Testis (tissue), 2 donors: ENCODE measurements at regions not wholly inside any gene's neighbourhood (a gene's known extent, or its start where the extent isn't known, plus 50 kb on each side); places are given as distances from the start of the nearest gene placed in this dataset.

Experiments
- DNase-seq: peaks from one replicate; pipeline ENCODE4 v3.0.0-alpha.2; 2019
- H3K27ac ChIP-seq, 2 donors: fragments of 200-600 bp; sonication (generic); one replicate each; pipeline ENCODE4 v1.5.1; 2019
- H3K27me3 ChIP-seq: fragments of 200-600 bp; sonication (generic); one replicate; pipeline ENCODE4 v1.5.1; 2019
- H3K36me3 ChIP-seq: fragments of 200-600 bp; sonication (generic); one replicate; pipeline ENCODE4 v1.5.1; 2017; ENCODE audit warnings: low read depth; ENCODE audit errors: missing control alignments
- H3K4me1 ChIP-seq: fragments of 200-600 bp; sonication (generic); one replicate; pipeline ENCODE4 v1.5.1; 2019
- H3K4me3 ChIP-seq, 2 donors: fragments of 200-600 bp; sonication (generic); one replicate each; pipeline ENCODE4 v1.5.1; 2017 to 2019
- H3K9me3 ChIP-seq: fragments of 200-600 bp; sonication (generic); one replicate; pipeline ENCODE4 v1.5.1; 2017
- CTCF ChIP-seq, 3 experiments: fragments of 450-650 bp in 2 of 3; fragments of 200-600 bp in 1 of 3; sonication (generic) in 1 of 3; IDR thresholded peaks; one replicate each; pipeline ENCODE4 v1.5.1; 2016 to 2019; ENCODE audit warnings: antibody characterized with exemption in 3 of 3, mild to moderate bottlenecking in 2 of 3, moderate library complexity in 1 of 3
- POLR2A ChIP-seq: fragments of 450-650 bp; IDR thresholded peaks from one replicate; pipeline ENCODE4 v1.6.1; 2017; ENCODE audit warnings: antibody characterized with exemption, mild to moderate bottlenecking, moderate library complexity
- WGBS, 2 donors: methylation state at CpG; one replicate each; pipeline ENCODE4 v1.1.5; 2018; 5-methylcytosine and 5-hydroxymethylcytosine counted together
- intact Hi-C: fragments of 100-400 bp; cut with DNase I; formaldehyde crosslinking; loops from one replicate; pipeline ENCODE4 v1.15.1; 2023; ENCODE audit warnings: low total_unique reads

- Histone ChIP-seq H3K9me3 (no peaks in the 10 kb centered on the region), H3K4me3 (no peak overlapping the region), H3K4me1 (no peaks in the 10 kb centered on the region), H3K27me3 (no peaks in the 10 kb centered on the region), H3K36me3 (no peaks in the 10 kb centered on the region), H3K27ac (no peak overlapping the region)
- DNase-seq, result no peak
- no peak for TF ChIP-seq CTCF (IDR thresholded peaks at IDR 0.05)
- no peak for TF ChIP-seq POLR2A
- intact Hi-C loops, result no loop called here
- WGBS, 2 donors, result 82 to 86% methylated on average over 12 of the region's 12 CpGs
These were observed 213.6 kb downstream of the GLI2 start for GRCh38 chr2:120949027-120949956.

GRCh38 chr2:120949957-120950590 lies 214.4 kb downstream of the GLI2 start:
- no peak overlapping the region for H3K4me3 ChIP-seq
- H3K4me1 ChIP-seq, result no peaks in the 10 kb centered on the region
- 88% methylated on average over 7 of the region's 7 CpGs for WGBS, 2 donors
- no peaks in the 10 kb centered on the region for H3K9me3 ChIP-seq
- no peaks in the 10 kb centered on the region for H3K36me3 ChIP-seq
- no peak for TF ChIP-seq CTCF (IDR thresholded peaks at IDR 0.05)
- no peak for TF ChIP-seq POLR2A
- no peaks in the 10 kb centered on the region for H3K27me3 ChIP-seq
- intact Hi-C loops, result no loop called here
- no peak overlapping the region for H3K27ac ChIP-seq
- no peak for DNase-seq

GRCh38 chr2:120951693-120952092 lies 216.0 kb downstream of the GLI2 start:
- Histone ChIP-seq H3K36me3 (no peaks in the 10 kb centered on the region), H3K27me3 (no peaks in the 10 kb centered on the region), H3K27ac (no peak overlapping the region), H3K9me3 (no peaks in the 10 kb centered on the region), H3K4me3 (no peak overlapping the region), H3K4me1 (no peaks in the 10 kb centered on the region)
- no peak for TF ChIP-seq CTCF (IDR thresholded peaks at IDR 0.05)
- no peak for TF ChIP-seq POLR2A
- DNase-seq, result no peak
- WGBS, 2 donors, result 66 to 68% methylated on average over 6 of the region's 6 CpGs
- intact Hi-C loops, result no loop called here

GRCh38 chr2:120952318-120952717 lies 216.7 kb downstream of the GLI2 start:
- H3K36me3 ChIP-seq, result no peaks in the 10 kb centered on the region
- WGBS, 2 donors, result 68 to 72% methylated on average over 9 of the region's 9 CpGs
- H3K4me1 ChIP-seq, result no peaks in the 10 kb centered on the region
- no peak overlapping the region for H3K4me3 ChIP-seq
- H3K27me3 ChIP-seq, result no peaks in the 10 kb centered on the region
- DNase-seq, result no peak
- no peaks in the 10 kb centered on the region for H3K9me3 ChIP-seq
- H3K27ac ChIP-seq, result no peak overlapping the region
- TF ChIP-seq CTCF (IDR thresholded peaks at IDR 0.05), result no peak
- no peak for TF ChIP-seq POLR2A
- intact Hi-C loops, result no loop called here
